Amniotic epithelial cell (primary cell): ENCODE measurements at regions not wholly inside any gene's neighbourhood (a gene's known extent, or its start where the extent isn't known, plus 50 kb on each side); places are given as distances from the start of the nearest gene placed in this dataset.
"Not testable (repeated sequence)": the region's sequence is repeated elsewhere in the genome, so short reads cannot be mapped to it uniquely, and the experiment has no call there.

ENCODE experiments used
- DNase-seq: peaks from one replicate; pipeline ENCODE4 v3.0.0-alpha.2; 2010; ENCODE audit warnings: low read depth

DNA sequence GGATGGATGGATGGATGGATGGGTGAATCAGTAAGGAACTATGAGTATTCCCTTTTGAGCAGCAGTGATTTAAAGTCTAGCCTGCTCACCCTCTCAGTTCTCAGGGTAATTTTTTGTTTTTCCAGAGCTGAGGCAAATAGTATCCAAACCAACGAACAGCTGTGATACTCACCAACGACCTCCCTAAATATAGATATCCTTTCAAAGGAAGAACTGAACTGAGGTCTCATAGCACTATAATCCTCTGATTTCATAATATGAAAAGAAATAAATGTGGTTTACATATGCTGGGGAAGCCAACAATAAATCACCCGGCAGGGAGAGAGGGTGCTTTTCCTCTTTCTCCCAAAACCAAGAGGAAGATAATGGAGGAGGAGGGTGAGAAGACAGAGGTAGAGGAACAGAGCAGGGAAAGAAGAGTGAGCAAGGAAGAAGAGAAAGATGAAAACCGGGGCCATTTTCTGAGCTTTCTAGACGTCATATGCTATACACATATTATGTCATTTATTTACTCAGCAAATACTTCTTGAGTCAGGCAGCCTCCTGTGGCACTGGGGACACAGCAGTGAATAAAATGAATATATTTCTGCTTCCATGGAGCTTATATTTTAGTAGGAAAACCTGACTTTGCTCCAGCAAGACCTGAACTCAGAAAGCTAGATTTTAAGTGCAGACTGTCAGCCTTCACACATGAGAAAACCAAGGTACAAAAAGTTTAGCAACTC is 710.7 kb upstream of the TBX3 start:
- DNase-seq, result peak; percentile 46

DNA sequence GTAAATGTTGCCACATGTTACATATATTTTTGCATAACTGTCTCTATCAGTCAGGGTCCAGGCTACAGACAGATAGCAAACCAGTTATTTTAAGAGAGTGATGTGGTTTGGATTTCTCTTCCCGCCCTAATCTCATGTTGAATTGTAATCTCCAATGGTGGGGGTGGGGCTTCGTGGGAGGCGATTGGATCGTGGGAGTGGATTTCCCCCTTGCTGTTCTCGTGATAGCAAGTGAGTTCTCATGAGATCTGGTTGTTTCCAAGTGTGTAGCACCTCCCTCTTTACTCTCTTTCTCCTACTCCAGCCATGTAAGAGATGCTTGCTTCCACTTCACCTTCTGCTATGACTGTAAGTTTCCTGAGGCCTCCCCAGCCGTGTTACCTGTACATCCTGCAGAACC is 704.2 kb upstream of the TBX3 start:
- peak; percentile 29 for DNase-seq

DNA sequence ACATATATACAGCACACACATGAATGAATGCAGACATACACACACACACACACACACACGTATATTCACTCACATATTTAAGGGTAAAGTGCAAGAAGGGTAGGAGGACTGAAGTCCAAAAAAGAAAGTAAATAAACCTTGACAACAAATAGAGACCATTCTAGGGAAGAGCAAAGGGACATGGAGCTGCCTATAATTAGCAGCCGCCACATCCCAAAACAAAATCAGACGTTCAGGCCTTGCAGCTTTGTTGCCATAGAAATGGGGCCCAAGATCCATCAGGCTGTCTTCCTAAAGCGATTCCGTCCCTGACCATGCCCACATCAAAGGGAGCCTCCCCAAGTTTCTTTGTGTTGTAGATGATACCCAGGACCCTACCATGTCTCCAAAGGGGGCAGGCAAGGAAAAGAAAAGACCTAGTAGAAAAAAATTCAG is 703.5 kb upstream of the TBX3 start:
- DNase-seq, result no peak

DNA sequence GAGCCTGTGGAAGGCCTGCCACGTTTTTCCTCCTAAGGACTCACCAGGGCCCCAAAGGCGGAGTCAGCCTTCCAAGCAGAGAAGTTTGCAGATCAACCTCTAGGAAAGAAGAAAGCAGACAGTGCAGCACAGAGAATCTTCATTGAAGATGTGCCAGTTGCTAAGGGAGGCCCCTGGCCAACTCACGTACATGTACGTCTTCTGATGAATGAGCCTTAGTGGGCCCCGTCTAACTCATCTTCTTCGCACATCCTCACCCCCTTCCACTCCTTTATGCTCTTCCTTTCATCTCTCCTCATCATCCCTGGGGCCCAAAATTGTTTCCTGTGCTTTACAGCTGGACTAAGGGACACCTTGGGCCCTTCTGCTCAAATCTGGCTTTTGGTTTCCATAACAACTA is 703.0 kb upstream of the TBX3 start:
- no peak for DNase-seq

DNA sequence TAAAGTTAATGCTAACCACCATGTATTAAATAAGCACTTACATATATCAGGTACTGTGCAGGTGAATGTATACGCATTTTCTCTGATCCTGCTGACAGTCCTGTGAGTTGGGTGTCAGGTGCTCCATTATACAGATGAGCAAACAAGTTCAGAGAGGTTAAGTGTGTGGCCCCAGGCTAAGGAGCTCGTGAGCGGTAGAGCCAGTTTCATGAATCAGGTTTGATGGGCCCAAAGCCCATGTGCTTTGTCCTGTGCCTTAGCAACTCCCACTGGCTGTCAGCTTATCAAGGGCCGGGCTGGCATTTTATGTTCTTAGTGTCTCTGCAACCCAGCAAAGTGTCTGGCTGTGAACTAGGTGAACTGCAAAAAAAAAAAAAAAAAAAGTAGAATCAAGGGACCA is 701.2 kb upstream of the TBX3 start:
- no peak for DNase-seq

DNA sequence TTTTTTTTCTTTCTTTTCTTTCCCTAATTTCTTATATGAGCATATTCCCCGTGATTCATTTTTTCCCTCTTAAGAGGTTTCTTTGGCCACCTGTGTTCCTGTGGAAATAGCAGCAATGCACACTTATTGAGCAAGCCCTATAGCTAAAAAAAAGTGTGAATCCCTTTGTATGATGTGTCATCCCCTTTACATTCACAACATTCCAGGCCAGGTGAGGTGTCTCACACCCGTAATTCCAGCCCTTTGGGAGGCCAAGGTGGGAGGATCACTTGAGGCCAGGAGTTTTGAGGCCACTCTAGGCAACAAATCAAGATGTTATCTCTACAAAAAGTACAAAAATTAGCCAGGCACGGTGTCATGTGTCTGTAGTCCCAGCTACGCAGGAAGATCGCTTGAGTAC is 700.4 kb upstream of the TBX3 start:
- DNase-seq, result no peak

DNA sequence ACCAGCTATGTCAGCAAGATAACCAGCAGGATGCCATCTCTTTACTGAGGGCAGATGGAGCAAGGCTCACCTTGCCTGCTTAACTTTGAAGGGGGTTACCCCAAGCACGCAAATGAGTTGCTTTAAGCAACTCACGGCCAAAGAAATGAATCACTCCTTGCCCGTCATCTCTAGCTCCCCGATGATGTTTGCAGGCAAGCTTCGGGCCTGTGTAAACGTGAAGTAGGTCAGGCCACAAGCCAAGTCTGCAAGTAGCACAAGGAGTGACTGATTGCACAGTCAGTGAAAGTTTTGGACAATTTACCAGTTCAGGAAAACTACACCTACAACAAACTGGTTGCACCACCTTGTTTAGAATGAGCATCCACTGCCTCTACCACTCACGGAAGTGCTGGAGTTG is 699.7 kb upstream of the TBX3 start:
- DNase-seq, result peak; percentile 90

DNA sequence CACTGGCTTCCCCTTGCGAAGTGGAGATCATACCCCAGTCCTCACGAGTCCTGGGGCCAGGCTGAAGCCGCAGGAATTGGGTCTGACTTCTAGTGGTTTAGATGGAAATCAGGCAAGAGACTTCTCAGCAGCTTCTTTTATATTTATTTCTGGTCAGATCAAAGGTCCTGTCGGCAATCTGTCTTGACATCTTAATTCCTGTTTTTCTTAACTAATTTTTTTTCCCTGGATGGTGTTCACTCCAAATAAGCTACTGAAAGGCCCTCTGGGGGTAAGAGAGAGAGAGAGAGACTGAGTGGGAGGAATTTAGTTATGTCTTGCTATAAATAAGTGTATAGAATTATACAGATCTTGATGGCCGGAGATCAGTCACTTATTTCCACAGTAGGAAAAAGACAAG is 698.7 kb upstream of the TBX3 start:
- DNase-seq, result no peak

DNA sequence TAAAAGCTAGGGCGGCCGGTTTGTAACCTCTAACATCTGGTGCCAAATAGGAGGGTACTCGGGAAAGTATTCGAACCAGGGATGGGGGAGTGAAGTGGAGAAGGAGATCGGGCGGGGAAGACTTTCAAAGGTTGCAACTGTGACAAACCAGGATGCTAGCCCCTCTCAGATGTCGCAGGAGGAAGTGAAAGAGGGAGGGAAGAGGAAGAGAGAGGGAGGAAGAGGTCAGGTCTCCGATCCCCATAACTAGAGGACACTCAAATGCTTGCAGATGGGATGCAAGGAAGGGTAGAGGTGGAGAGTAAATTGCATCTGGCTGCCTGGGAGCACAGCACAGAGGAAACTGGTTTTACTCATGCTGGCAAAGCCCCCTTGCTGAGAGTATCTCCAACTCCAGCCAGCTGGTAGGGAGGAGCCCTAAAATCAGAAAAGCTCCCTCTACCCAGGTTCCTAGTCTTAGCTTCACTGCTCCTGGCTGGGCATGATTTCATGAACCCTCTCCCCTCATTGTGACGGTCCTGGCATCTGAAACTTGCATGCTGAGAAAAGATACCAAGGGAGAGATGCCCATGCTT is 696.7 kb upstream of the TBX3 start:
- DNase-seq, result no peak

DNA sequence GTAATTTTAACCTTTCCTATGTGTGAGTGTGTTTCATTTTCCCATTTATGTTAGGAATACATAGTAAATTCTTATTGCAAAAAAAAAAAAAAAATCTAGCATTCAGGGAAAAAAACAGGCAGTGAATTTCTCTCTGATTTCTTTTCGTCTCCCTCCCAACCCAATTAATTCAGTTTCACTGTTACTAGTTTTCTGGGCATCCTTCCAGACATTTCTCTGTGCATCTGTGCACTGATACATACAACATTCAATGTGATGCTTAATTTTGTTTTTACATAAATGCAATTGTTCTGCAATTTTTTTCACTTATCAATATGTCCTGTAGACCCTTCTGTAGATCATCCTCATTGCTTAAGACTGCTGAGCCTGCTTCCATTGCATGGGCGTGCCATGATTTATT is 694.3 kb upstream of the TBX3 start:
- no peak for DNase-seq

DNA sequence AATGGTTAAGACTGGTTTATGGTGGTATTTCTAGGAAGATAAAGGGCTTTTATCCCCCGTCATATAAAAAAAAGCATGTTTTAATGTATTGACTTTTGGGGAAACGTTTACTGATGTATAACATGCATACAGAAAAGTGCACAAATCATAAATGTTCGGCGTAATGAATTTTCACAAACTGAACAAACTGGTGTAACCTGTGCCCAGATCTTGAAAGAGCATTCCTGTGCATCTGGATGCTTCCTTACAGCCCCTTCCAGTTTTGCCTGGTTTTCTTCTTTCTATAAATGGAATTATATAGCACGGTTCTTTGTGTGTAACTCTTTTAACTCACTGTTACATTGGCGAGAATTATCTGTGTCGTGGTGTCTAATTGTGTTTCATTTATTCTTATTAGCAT is 693.8 kb upstream of the TBX3 start:
- DNase-seq, result no peak

DNA sequence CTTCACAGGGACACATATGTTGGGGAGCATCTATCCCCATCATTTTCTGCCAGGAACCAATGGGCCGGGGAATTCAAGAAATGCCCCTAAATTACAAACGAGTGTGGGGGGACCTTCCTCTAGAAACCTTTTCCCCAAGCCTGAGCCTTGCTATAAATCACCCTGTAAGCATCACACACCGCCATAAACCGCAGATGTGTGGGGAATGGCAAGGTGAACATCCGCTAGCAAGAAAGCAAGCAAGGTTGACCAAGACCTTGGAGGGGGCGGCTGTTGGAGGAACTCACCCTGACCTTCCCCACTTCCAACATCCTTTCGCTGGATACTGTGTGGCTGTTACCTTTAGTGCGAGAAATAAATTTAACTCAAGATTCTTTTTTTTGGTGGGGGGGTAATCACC is 693.3 kb upstream of the TBX3 start:
- no peak for DNase-seq

DNA sequence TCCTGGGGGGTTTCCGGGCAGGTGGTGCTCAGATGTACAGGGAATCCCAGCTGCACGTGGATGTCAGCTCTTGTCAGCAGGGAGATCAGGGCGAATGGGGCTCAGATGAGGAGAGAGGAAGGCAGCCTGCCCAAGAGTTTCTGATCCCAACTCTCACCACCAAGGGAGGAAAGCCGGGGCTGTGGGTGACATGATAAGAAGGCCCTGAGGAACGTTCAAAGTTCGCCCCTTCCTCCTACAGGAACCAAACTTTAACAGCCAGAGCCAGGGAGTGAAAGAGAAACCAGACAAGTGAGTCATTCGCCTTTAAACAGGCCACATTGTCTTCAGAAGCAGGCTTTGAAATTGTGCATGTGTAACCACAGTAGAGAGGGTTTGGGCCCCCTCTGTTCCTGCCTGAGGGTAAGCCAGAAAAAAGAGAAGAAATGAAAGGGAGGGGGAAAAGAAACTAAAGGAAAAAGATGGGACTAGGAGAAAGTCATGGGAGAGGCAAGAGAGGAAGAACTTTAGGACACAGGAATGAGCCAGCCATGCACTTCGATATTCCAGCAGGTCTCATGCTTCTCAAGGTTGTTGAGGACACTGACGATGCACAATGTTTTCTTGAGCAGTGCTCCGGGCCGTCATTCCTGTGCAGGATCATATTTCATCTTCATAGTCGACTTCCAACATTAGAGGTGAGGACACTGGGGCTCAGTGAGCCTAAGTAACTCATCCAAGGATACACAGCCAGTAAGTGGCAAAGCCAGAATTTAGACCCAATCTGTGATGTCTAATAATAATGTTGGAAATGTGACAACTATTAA is 691.4 kb upstream of the TBX3 start:
- DNase-seq, result peak; percentile 81

DNA sequence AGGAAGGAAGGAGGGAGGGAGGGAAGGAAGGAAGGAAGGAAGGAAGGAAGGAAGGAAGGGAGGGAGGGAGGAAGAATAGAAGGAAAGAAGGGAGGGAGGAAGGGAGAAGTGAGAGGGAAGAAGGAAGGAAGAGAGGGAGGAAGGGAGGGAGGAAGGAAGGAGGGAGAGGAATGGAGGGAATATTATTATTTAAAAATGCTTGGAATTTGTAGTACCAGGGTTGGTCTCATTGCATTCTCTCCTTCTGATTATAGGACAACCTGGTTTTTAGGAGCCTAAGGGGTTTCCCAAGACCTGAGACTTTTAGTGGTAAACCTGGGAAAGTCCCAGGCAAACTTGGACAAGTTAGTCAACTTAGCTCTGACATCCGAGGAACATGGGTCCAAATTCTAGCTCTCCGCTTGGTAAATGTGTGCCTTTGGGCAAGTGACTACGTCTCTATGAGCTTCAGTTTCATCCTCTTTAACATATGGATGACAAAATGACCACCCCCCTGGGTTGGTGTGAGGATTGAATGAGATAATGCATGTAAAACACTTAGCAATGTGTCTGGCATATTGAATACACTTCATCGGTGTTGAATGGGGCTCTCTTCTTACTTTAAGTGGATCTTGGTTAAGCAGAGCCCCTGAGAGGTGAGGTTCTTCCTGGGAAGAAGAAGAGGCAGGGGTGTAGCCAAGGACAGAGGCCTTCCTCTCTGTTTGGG is 690.7 kb upstream of the TBX3 start:
- DNase-seq, result no peak

DNA sequence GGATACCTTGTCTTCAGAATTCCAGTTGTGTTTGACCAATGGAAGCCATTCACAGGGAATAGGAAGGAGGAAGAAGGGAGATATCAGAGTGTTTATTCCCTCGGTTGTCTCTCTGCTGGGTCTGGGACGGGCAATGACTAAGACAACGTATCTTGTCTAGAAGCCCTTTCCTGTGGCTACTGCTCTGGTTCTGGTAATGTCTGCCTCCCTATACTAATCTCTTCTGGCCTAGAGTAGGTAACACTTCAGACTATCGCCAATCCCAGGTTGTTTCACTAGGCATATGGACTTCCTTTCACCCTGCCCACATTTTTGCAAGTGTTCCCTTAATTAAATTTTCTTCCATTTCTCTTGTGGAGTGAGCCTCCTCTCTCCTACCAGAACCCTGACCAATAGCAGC is 687.7 kb upstream of the TBX3 start:
- no peak for DNase-seq

DNA sequence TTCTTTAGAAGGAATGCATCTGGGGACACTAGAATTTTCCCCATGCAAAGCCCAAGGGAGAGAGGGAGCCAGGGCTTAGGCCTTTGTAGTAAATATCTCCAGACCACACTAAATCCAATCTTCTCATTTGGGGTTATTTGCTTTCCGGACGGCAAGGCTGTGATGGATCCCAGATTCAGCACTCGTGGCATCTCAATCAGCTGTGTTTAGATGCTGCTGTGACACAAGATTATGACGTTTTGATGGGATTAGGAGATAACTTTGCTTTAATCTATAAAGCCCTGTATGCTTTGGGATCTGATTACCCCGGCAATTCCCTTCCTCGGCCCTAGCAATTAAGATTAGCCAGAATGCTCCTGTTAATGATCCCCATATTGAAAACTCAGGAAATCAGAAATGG is 686.7 kb upstream of the TBX3 start:
- DNase-seq, result no peak

DNA sequence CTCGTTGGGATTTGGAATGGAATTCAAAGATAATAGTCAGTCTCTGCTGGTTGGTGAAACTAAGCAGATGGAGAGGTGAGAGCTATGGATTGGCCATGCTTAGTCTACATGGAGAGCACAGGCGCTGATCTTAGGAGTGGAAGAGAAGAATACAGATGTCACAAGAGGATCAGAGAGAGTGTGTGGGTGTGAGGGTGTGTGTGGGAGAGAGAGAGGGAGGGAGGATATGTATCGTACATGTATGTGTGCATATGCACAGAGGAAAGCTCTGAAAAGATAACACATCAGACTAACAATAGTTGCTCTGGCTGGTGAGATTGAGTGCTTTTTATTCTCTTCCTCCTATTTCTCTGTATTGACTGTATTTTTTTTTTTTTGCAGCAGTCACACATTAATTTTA is 686.2 kb upstream of the TBX3 start:
- no peak for DNase-seq

DNA sequence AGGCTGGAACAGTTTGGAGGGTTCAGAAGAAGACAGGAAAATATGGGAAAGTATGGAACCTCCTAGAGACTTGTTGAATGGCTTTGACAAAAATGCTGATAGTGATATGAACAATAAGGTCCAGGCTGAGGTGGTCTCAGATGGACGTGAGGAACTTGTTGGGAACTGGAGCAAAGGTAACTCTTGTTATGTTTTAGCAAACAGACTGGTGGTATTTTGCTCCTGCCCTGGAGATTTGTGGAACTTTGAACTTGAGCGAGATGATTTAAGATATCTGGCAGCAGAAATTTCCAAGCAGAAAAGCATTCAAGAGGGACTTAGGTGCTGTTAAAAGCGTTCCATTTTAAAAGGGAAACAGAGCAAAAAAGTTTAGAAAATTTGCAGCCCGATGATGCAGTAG is 682.3 kb upstream of the TBX3 start:
- DNase-seq, result not testable (repeated sequence)

DNA sequence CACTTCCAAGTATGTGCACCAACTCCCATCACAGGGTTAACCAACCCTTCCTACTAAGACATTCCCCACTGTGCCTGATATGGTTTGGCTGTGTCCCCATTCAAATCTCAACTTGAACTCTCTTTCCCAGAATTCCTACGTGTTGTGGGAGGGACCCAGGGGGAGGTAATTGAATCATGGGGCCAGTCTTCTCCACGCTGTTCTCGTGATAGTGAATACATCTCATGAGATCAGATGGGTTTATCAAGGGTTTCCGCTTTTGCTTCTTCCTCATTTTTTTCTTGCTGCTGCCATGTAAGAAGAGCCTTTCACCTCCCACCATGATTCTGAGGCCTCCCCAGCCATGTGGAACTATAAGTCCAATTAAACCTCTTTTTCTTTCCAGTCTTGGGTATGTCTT is 681.8 kb upstream of the TBX3 start:
- not testable (repeated sequence) for DNase-seq

DNA sequence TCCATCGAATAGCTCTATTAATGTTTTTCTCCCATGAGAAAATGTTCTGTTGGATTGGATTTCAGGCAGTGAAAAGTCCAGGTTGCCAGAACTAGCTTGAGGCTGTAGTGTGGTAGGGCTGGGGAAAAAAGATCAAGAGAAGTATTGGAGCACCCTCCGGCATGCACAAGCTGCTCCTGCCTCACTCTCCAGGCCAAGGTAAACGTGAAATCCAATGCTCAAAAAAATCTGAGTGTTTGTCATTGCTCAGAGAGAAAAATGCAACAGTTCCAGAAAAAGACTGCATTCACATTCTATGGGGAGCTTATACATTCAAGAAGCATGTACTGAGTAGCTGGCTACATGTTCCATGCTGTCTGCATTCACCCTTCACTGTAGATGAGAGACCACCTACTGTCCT is 680.9 kb upstream of the TBX3 start:
- no peak for DNase-seq

DNA sequence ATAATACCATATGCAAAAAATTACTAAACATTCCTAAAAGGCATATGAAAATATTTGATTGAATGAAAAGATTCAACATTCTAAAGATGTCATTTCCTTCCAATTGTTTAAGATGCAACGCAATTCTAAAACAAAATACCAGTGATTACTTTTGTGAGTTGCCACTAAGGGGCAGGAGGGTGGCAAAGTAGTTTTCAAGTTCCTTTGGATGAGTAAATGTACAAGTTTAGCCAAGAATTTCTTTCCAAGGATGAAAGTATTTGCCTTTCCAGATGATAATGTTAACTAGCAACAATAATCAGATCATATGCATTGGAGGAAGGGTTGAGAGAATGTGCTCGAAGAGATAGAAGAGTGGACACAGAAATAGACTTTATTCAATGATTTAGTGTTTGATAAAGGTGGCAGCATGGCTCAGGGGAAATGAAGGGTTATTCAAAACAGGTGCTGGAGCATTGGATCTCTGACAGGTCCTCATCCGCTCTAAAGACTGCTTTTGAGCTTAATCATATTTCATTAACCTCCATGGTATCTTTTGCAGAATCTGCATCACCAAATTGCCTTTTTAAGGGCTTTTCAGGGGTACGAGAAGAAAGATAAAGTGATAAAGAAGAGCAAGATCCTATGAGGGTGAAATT is 678.5 kb upstream of the TBX3 start:
- no peak for DNase-seq

DNA sequence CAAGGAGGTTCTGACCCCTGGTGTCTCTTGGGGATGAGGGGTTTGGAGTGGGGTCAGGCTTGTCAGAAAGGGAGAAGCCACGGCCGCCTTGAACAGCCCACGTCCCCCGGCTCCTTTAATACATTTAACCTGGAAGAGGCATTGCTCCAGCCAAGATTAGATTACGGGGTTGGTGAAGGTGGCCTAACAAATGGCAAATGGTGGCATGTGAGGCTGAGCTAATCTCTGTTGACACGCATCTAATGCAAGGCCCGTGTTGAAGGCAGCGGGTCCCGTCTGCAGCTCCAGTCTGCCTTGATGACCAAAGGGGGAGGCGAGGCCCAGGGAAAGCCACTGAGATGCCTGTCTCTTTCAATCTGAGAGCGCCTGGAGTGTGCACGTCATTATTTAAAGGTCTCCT is 673.7 kb upstream of the TBX3 start:
- DNase-seq, result no peak
